Pancreas (tissue), 10 donors: ENCODE measurements at regions not wholly inside any gene's neighbourhood (a gene's known extent, or its start where the extent isn't known, plus 50 kb on each side); places are given as distances from the start of the nearest gene placed in this dataset.

Experiments
- ATAC-seq, 4 donors: fragments of 200-7000 bp; cut with Tn5 transposase; one replicate each; pipeline versions ENCODE4 v1.8.0 to v1.9.1; 2020; ENCODE audit warnings: mild to moderate bottlenecking in 4 of 4, moderate library complexity in 4 of 4
- DNase-seq, 6 donors: peaks; one replicate each; pipeline ENCODE4 v3.0.0-alpha.2; 2020
- FAIRE-seq: peaks from 2 replicates; lab custom pipeline; 2012; peaks lifted over from hg19 to GRCh38; lab: Jason Lieb, UNC
- H3K27ac ChIP-seq, 4 donors: fragments of 200-600 bp; sonication (generic); 1 replicate in 3 of 4; 2 replicates in 1 of 4; pipeline versions ENCODE4 v1.5.0 to v1.8.0; 2020
- H3K27me3 ChIP-seq, 4 donors: fragments of 200-600 bp; one replicate each; pipeline ENCODE4 v1.8.0; 2021
- H3K36me3 ChIP-seq, 3 donors: fragments of 200-600 bp; sonication (generic) in 1 of 3; one replicate each; pipeline versions ENCODE4 v1.5.0 to v1.8.0; 2020 to 2021
- H3K4me1 ChIP-seq, 3 donors: fragments of 200-600 bp; one replicate each; pipeline ENCODE4 v1.8.0; 2021
- H3K4me3 ChIP-seq, 4 donors: fragments of 200-600 bp; sonication (generic) in 2 of 4; one replicate each; pipeline versions ENCODE4 v1.5.0 to v1.8.0; 2020 to 2021
- H3K9me3 ChIP-seq, 4 donors: fragments of 200-600 bp; one replicate each; pipeline ENCODE4 v1.8.0; 2021
- CTCF ChIP-seq, 4 donors: fragments of 200-600 bp; sonication (generic) in 3 of 4; IDR thresholded peaks; one replicate each; pipeline versions ENCODE4 v1.5.0 to v1.8.0; 2021; ENCODE audit warnings: antibody characterized with exemption in 4 of 4
- WGBS, 2 donors: extraction: QIAGEN DNeasy Blood & Tissue Kit; methylation state at CpG; one replicate each; pipeline ENCODE4 v1.1.7; 2013; 5-methylcytosine and 5-hydroxymethylcytosine counted together
- intact Hi-C, 3 donors: fragments of 100-400 bp; cut with DNase I; formaldehyde crosslinking; loops; one replicate each; pipeline versions ENCODE4 v1.11.1 to v1.14.2; 2022
- donor health status: healthy with polysubstance abuse.
- donor health status: DM: no; HTN: no; CAD: no; lungs with moderate emphysema.
- donor health status: DM: no; HTN: no; CAD: no.
- donor health status: control.
- donor health status: control.
- donor health status: Bipolar disorder and iron deficiency.
- donor health status: DM: yes; HTN: yes; CAD: no.
- donor health status: DM: no; HTN: no; CAD: no.
- donor health status: DM: no; HTN: no; CAD: no.
- donor health status: DM: yes; HTN: yes; CAD: no.

GRCh38 chr3:165389064-165389463 lies 192.9 kb upstream of the SLITRK3 start:
- H3K9me3 ChIP-seq: no peaks in the 10 kb centered on the region
- no peaks in the 10 kb centered on the region for H3K4me1 ChIP-seq
- H3K36me3 ChIP-seq: no peaks in the 10 kb centered on the region
- FAIRE-seq: no peak
- H3K27ac ChIP-seq: no peak overlapping the region
- no peaks in the 10 kb centered on the region for H3K27me3 ChIP-seq
- TF ChIP-seq CTCF (IDR thresholded peaks at IDR 0.05): no peak
- H3K4me3 ChIP-seq: no peak overlapping the region
- DNase-seq: no peak
- ATAC-seq: no peak
- intact Hi-C loops: no loop called here

- no peak for TF ChIP-seq CTCF (IDR thresholded peaks at IDR 0.05)
- H3K4me1 ChIP-seq: no peaks in the 10 kb centered on the region
- no peaks in the 10 kb centered on the region for H3K27me3 ChIP-seq
- H3K9me3 ChIP-seq: no peaks in the 10 kb centered on the region
- ATAC-seq (no peak), DNase-seq (no peak), FAIRE-seq (no peak)
- intact Hi-C loops: no loop called here
- no peak overlapping the region for H3K4me3 ChIP-seq
- no peaks in the 10 kb centered on the region for H3K36me3 ChIP-seq
- WGBS, 2 donors: 75 to 81% methylated on average over 3 of the region's 3 CpGs
- H3K27ac ChIP-seq: no peak overlapping the region
Measured at GRCh38 chr3:165383381-165383780, 187.2 kb upstream of the SLITRK3 start.

GRCh38 chr3:165382672-165383071 lies 186.5 kb upstream of the SLITRK3 start:
- ATAC-seq (no peak), FAIRE-seq (no peak), DNase-seq (no peak)
- Histone ChIP-seq H3K4me1 (no peaks in the 10 kb centered on the region), H3K9me3 (no peaks in the 10 kb centered on the region), H3K36me3 (no peaks in the 10 kb centered on the region), H3K4me3 (no peak overlapping the region), H3K27me3 (no peaks in the 10 kb centered on the region), H3K27ac (no peak overlapping the region)
- TF ChIP-seq CTCF (IDR thresholded peaks at IDR 0.05): no peak
- WGBS, 2 donors: 75 to 84% methylated on average over 3 of the region's 3 CpGs
- intact Hi-C loops: no loop called here

- no peaks in the 10 kb centered on the region for H3K4me1 ChIP-seq
- ATAC-seq (no peak), FAIRE-seq (no peak), DNase-seq (no peak)
- no peak for TF ChIP-seq CTCF (IDR thresholded peaks at IDR 0.05)
- WGBS, 2 donors: 53 to 64% methylated on average over 2 of the region's 2 CpGs
- no peaks in the 10 kb centered on the region for H3K36me3 ChIP-seq
- intact Hi-C loops: no loop called here
- no peaks in the 10 kb centered on the region for H3K9me3 ChIP-seq
- H3K27me3 ChIP-seq: no peaks in the 10 kb centered on the region
- no peak overlapping the region for H3K27ac ChIP-seq
- H3K4me3 ChIP-seq: no peak overlapping the region
Measured at GRCh38 chr3:165378761-165379160, 182.6 kb upstream of the SLITRK3 start.

GRCh38 chr3:165359005-165359404 lies 162.8 kb upstream of the SLITRK3 start:
- WGBS, 2 donors: 46 to 54% methylated on average over 3 of the region's 3 CpGs
- intact Hi-C loops: no loop called here
- DNase-seq (no peak), ATAC-seq (no peak), FAIRE-seq (no peak)
- Histone ChIP-seq H3K4me3 (no peak overlapping the region), H3K36me3 (no peaks in the 10 kb centered on the region), H3K27ac (no peak overlapping the region), H3K9me3 (no peaks in the 10 kb centered on the region), H3K27me3 (no peaks in the 10 kb centered on the region), H3K4me1 (no peaks in the 10 kb centered on the region)
- TF ChIP-seq CTCF (IDR thresholded peaks at IDR 0.05): no peak
